Right lobe of liver (tissue), 6 donors: ENCODE measurements at regions not wholly inside any gene's neighbourhood (a gene's known extent, or its start where the extent isn't known, plus 50 kb on each side); places are given as distances from the start of the nearest gene placed in this dataset.

Experiments
- ATAC-seq, 4 donors: fragments of 200-7000 bp; cut with Tn5 transposase; one replicate each; pipeline ENCODE4 v1.9.1; 2020; ENCODE audit warnings: mild to moderate bottlenecking in 4 of 4, moderate library complexity in 4 of 4
- DNase-seq, 3 donors: peaks; one replicate each; pipeline ENCODE4 v3.0.0-alpha.2; 2020
- H3K27ac ChIP-seq, 3 donors: fragments of 200-600 bp; one replicate each; pipeline ENCODE4 v1.8.0; 2022
- H3K27me3 ChIP-seq, 2 donors: fragments of 200-600 bp; one replicate each; pipeline ENCODE4 v1.8.0; 2022
- H3K36me3 ChIP-seq, 4 donors: fragments of 200-600 bp; sonication (generic) in 1 of 4; one replicate each; pipeline versions ENCODE4 v1.5.1 to v1.8.0; 2017 to 2022; ENCODE audit warnings: control low read depth in 1 of 4
- H3K4me1 ChIP-seq, 4 donors: fragments of 200-600 bp; sonication (generic) in 1 of 4; one replicate each; pipeline versions ENCODE4 v1.5.1 to v1.8.0; 2017 to 2022; ENCODE audit warnings: control low read depth in 1 of 4
- H3K4me3 ChIP-seq, 3 donors: fragments of 200-600 bp; one replicate each; pipeline ENCODE4 v1.8.0; 2022
- H3K9me3 ChIP-seq, 4 donors: fragments of 200-600 bp; sonication (generic) in 1 of 4; one replicate each; pipeline versions ENCODE4 v1.5.1 to v1.8.0; 2017 to 2022; ENCODE audit warnings: control low read depth in 1 of 4
- POLR2A ChIP-seq: fragments of 450-650 bp; IDR thresholded peaks from one replicate; pipeline ENCODE4 v1.6.1; 2017; ENCODE audit warnings: antibody characterized with exemption, mild to moderate bottlenecking
- WGBS: methylation state at CpG from one replicate; pipeline ENCODE4 v1.1.6; 2018; ENCODE audit warnings: low coverage, low lambda C conversion rate; ENCODE audit not compliant: insufficient coverage; ENCODE audit errors: missing lambda C conversion rate; 5-methylcytosine and 5-hydroxymethylcytosine counted together
- intact Hi-C, 2 donors: fragments of 100-400 bp; cut with DNase I; formaldehyde crosslinking; loops; one replicate each; pipeline versions ENCODE4 v1.11.2 to v1.14.1; 2022
- TF ChIP-seq, protein P1 (sequence below), 4 donors: fragments of 200-600 bp in 3 of 4; fragments of 450-650 bp in 1 of 4; IDR thresholded peaks; one replicate each; pipeline versions ENCODE4 v1.5.1 to v1.8.0; 2016 to 2022; ENCODE audit warnings: antibody characterized with exemption in 4 of 4, mild to moderate bottlenecking in 2 of 4
- donor health status: DM: no; HTN: yes; CAD: no.
- donor health status: DM: no; HTN: no; CAD: no.
- donor health status: DM: no; HTN: no; CAD: no.
- donor health status: DM: no; HTN: yes; CAD: no.
- donor health status: DM: no; HTN: yes; CAD: no.

- H3K4me3 ChIP-seq = no peak overlapping the region
- no peaks in the 10 kb centered on the region for H3K36me3 ChIP-seq
- H3K27me3 ChIP-seq = no peaks in the 10 kb centered on the region
- no peaks in the 10 kb centered on the region for H3K9me3 ChIP-seq
- no peaks in the 10 kb centered on the region for H3K4me1 ChIP-seq
- ATAC-seq = no peak
- no peak for DNase-seq
- no peak for TF ChIP-seq POLR2A
- TF ChIP-seq, protein P1, sequence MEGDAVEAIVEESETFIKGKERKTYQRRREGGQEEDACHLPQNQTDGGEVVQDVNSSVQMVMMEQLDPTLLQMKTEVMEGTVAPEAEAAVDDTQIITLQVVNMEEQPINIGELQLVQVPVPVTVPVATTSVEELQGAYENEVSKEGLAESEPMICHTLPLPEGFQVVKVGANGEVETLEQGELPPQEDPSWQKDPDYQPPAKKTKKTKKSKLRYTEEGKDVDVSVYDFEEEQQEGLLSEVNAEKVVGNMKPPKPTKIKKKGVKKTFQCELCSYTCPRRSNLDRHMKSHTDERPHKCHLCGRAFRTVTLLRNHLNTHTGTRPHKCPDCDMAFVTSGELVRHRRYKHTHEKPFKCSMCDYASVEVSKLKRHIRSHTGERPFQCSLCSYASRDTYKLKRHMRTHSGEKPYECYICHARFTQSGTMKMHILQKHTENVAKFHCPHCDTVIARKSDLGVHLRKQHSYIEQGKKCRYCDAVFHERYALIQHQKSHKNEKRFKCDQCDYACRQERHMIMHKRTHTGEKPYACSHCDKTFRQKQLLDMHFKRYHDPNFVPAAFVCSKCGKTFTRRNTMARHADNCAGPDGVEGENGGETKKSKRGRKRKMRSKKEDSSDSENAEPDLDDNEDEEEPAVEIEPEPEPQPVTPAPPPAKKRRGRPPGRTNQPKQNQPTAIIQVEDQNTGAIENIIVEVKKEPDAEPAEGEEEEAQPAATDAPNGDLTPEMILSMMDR (IDR thresholded peaks at IDR 0.05) = no peak
- 29% methylated on average over 1 of the region's 1 CpG for WGBS
- no peak overlapping the region for H3K27ac ChIP-seq
- intact Hi-C loops = no loop called here
Observed at GRCh38 chr4:164027805-164028204, 533.3 kb downstream of the TMA16 start.

GRCh38 chr4:164039482-164039881 lies 545.0 kb downstream of the TMA16 start:
- no peak for ATAC-seq
- 14% methylated on average over 1 of the region's 1 CpG for WGBS
- Histone ChIP-seq H3K27ac (no peak overlapping the region), H3K4me1 (no peaks in the 10 kb centered on the region), H3K36me3 (no peaks in the 10 kb centered on the region), H3K27me3 (no peaks in the 10 kb centered on the region), H3K4me3 (no peak overlapping the region), H3K9me3 (no peaks in the 10 kb centered on the region)
- intact Hi-C loops = no loop called here
- TF ChIP-seq, protein P1 (IDR thresholded peaks at IDR 0.05) = no peak
- TF ChIP-seq POLR2A = no peak
- no peak for DNase-seq

GRCh38 chr4:164056426-164057142 lies 562.1 kb downstream of the TMA16 start:
- ATAC-seq (no peak), DNase-seq (no peak)
- 40% methylated on average over 6 of the region's 6 CpGs for WGBS
- Histone ChIP-seq H3K9me3 (no peaks in the 10 kb centered on the region), H3K4me1 (no peaks in the 10 kb centered on the region), H3K36me3 (no peaks in the 10 kb centered on the region), H3K27ac (no peak overlapping the region), H3K27me3 (no peaks in the 10 kb centered on the region), H3K4me3 (no peak overlapping the region)
- TF ChIP-seq POLR2A = no peak
- TF ChIP-seq, protein P1 (IDR thresholded peaks at IDR 0.05) = no peak
- intact Hi-C loops = no loop called here

DNA sequence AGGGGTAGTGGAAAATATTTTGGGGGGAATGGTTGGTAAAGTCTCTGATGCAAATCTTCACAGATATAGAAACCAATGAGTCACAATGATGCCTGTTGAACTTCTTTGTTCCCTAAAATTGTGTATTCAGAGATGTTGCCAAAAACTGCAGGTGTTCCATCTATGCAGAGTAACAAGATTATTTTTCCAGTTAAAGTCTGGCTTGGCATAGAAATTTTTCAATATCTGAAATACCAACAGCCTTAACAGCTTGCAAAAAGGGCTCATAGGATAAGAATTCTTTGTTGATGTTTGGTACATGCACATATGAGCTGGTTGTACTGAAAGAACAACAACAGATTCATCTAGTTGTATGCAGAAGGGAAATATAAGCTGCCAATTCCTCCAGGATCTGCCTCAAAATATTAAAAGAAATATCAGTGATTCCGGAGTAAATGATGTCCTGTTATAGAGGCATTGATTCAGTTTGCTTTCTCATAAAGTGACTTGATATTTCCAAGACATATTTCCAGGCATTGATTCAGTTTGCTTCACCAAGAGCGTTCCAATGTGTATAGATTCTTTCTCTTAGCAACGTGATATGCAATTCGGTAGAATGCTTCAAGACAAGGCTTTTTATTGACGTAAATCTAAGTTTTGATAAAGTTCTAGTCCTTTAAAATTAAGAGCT lies 564.4 kb downstream of the TMA16 start:
- Histone ChIP-seq H3K4me1 (no peaks in the 10 kb centered on the region), H3K9me3 (no peaks in the 10 kb centered on the region), H3K36me3 (no peaks in the 10 kb centered on the region), H3K27ac (no peak overlapping the region), H3K27me3 (no peaks in the 10 kb centered on the region), H3K4me3 (no peak overlapping the region)
- ATAC-seq (no peak), DNase-seq (no peak)
- intact Hi-C loops = no loop called here
- 55% methylated on average over 5 of the region's 5 CpGs for WGBS
- TF ChIP-seq, protein P1 (IDR thresholded peaks at IDR 0.05) = no peak
- no peak for TF ChIP-seq POLR2A
